HEK293 (cell line): ENCODE measurements at regions not wholly inside any gene's neighbourhood (a gene's known extent, or its start where the extent isn't known, plus 50 kb on each side); places are given as distances from the start of the nearest gene placed in this dataset.
A peak's percentile ranks its signal among the peaks of the same experiment; 100 is the strongest.

ENCODE experiments used
- CTCF ChIA-PET: fragments of 350-600 bp; formaldehyde crosslinking; extraction: SDS; loops from one replicate; lab custom pipeline; 2021; ENCODE audit warnings: antibody characterized with exemption; lab: Yijun Ruan, JAX
- POLR2A ChIA-PET: fragments of 300-600 bp; formaldehyde crosslinking; extraction: SDS; loops from one replicate; lab custom pipeline; 2020; ENCODE audit warnings: antibody characterized with exemption, inconsistent platforms; lab: Yijun Ruan, JAX
- H3K27ac ChIP-seq: fragments of 200-500 bp; sonication (Bioruptor generic); 2 replicates; pipeline ENCODE4 v1.5.1; 2014; ENCODE audit warnings: low read depth, low read length, control low read depth, inconsistent platforms; ENCODE audit errors: extremely low read depth
- H3K36me3 ChIP-seq, 2 experiments: fragments of 200-500 bp in 1 of 2; sonication (Bioruptor generic) in 1 of 2; 1 replicate in 1 of 2; 2 replicates in 1 of 2; pipeline ENCODE4 v1.5.1; 2014 to 2017; ENCODE audit warnings: inconsistent platforms in 2 of 2, low read length in 2 of 2; ENCODE audit not compliant: control insufficient read depth in 2 of 2, insufficient read depth in 1 of 2
- H3K4me1 ChIP-seq: fragments of 200-500 bp; sonication (Bioruptor generic); 2 replicates; pipeline ENCODE4 v1.5.1; 2014; ENCODE audit warnings: mild to moderate bottlenecking, low read length, inconsistent platforms; ENCODE audit not compliant: control insufficient read depth, insufficient read depth
- H3K4me3 ChIP-seq: 2 replicates; pipeline ENCODE4 v1.5.1; 2011; ENCODE audit warnings: low read depth, mild to moderate bottlenecking, control low read depth, low read length, moderate library complexity
- H3K9me3 ChIP-seq: fragments of 200-500 bp; sonication (Bioruptor generic); 2 replicates; pipeline ENCODE4 v1.5.1; 2014; ENCODE audit warnings: low read depth, low read length, inconsistent platforms; ENCODE audit not compliant: control insufficient read depth, insufficient read depth
- GLIS1 ChIP-seq: fragments of 450-650 bp; formaldehyde crosslinking; IDR thresholded peaks from 2 replicates; pipeline ENCODE4 v1.5.1; 2016; ENCODE audit warnings: missing biosample characterization, missing genetic modification characterization
- KLF7 ChIP-seq: fragments of 450-650 bp; formaldehyde crosslinking; IDR thresholded peaks from 2 replicates; pipeline ENCODE4 v1.5.1; 2016; ENCODE audit warnings: missing biosample characterization, missing genetic modification characterization, borderline replicate concordance
- ZBTB1 ChIP-seq: fragments of 450-650 bp; formaldehyde crosslinking; IDR thresholded peaks from 2 replicates; pipeline ENCODE4 v1.5.1; 2016; ENCODE audit warnings: missing biosample characterization, missing genetic modification characterization
- ZBTB17 ChIP-seq: fragments of 450-650 bp; formaldehyde crosslinking; IDR thresholded peaks from 2 replicates; pipeline ENCODE4 v1.5.1; 2016; ENCODE audit warnings: missing biosample characterization, missing genetic modification characterization
- ZFP41 ChIP-seq: fragments of 450-650 bp; formaldehyde crosslinking; IDR thresholded peaks from 2 replicates; pipeline ENCODE4 v1.5.1; 2016; ENCODE audit warnings: missing biosample characterization, missing genetic modification characterization, borderline replicate concordance
- ZNF169 ChIP-seq: fragments of 450-650 bp; formaldehyde crosslinking; IDR thresholded peaks from 2 replicates; pipeline ENCODE4 v1.5.1; 2016; ENCODE audit warnings: missing biosample characterization, missing genetic modification characterization
- ZNF175 ChIP-seq: fragments of 450-650 bp; formaldehyde crosslinking; IDR thresholded peaks from 2 replicates; pipeline ENCODE4 v1.5.1; 2016; ENCODE audit warnings: missing biosample characterization, missing genetic modification characterization
- ZNF211 ChIP-seq: fragments of 450-650 bp; formaldehyde crosslinking; IDR thresholded peaks from 2 replicates; pipeline ENCODE4 v1.5.1; 2016; ENCODE audit warnings: low read depth, missing biosample characterization, missing genetic modification characterization
- ZNF239 ChIP-seq: fragments of 450-650 bp; formaldehyde crosslinking; IDR thresholded peaks from 2 replicates; pipeline ENCODE4 v1.5.1; 2016; ENCODE audit warnings: missing biosample characterization, missing genetic modification characterization
- ZNF37A ChIP-seq: fragments of 450-650 bp; IDR thresholded peaks from 2 replicates; pipeline ENCODE4 v1.5.1; 2018; ENCODE audit warnings: missing biosample characterization, missing genetic modification characterization
- ZNF394 ChIP-seq: fragments of 450-650 bp; formaldehyde crosslinking; IDR thresholded peaks from 2 replicates; pipeline ENCODE4 v1.5.1; 2016; ENCODE audit warnings: missing biosample characterization, missing genetic modification characterization, mild to moderate bottlenecking, moderate library complexity, borderline replicate concordance
- ZNF510 ChIP-seq: fragments of 450-650 bp; formaldehyde crosslinking; IDR thresholded peaks from 2 replicates; pipeline ENCODE4 v1.5.1; 2018; ENCODE audit warnings: mild to moderate bottlenecking, missing genetic modification characterization, missing biosample characterization; ENCODE audit not compliant: insufficient replicate concordance
- ZNF585B ChIP-seq: fragments of 450-650 bp; formaldehyde crosslinking; IDR thresholded peaks from 2 replicates; pipeline ENCODE4 v1.5.1; 2016; ENCODE audit warnings: missing biosample characterization, missing genetic modification characterization
- ZNF660 ChIP-seq: fragments of 450-650 bp; IDR thresholded peaks from 2 replicates; pipeline ENCODE4 v1.5.1; 2018; ENCODE audit warnings: missing biosample characterization, mild to moderate bottlenecking, missing genetic modification characterization
- ZNF792 ChIP-seq: fragments of 450-650 bp; formaldehyde crosslinking; IDR thresholded peaks from 2 replicates; pipeline ENCODE4 v1.5.1; 2016; ENCODE audit warnings: missing biosample characterization, missing genetic modification characterization
- ZNF837 ChIP-seq: fragments of 450-650 bp; formaldehyde crosslinking; IDR thresholded peaks from 2 replicates; pipeline ENCODE4 v1.5.1; 2016; ENCODE audit warnings: missing biosample characterization, missing genetic modification characterization
- ZXDB ChIP-seq: fragments of 450-650 bp; formaldehyde crosslinking; IDR thresholded peaks from 2 replicates; pipeline ENCODE4 v1.5.1; 2016; ENCODE audit warnings: missing biosample characterization, missing genetic modification characterization
- TF ChIP-seq, protein P1 (sequence below): fragments of 450-650 bp; formaldehyde crosslinking; IDR thresholded peaks from 2 replicates; pipeline ENCODE4 v1.5.1; 2016; ENCODE audit warnings: missing biosample characterization, missing genetic modification characterization
- TF ChIP-seq, protein P2 (sequence below): fragments of 450-650 bp; formaldehyde crosslinking; IDR thresholded peaks from 2 replicates; pipeline ENCODE4 v1.5.1; 2016; ENCODE audit warnings: missing biosample characterization, missing genetic modification characterization, low read depth
- TF ChIP-seq, protein P3 (sequence below): sonication (generic); formaldehyde crosslinking; IDR thresholded peaks from 2 replicates; pipeline ENCODE4 v1.8.1; 2022; ENCODE audit warnings: mild to moderate bottlenecking, moderate library complexity, missing genetic modification reagents

DNA sequence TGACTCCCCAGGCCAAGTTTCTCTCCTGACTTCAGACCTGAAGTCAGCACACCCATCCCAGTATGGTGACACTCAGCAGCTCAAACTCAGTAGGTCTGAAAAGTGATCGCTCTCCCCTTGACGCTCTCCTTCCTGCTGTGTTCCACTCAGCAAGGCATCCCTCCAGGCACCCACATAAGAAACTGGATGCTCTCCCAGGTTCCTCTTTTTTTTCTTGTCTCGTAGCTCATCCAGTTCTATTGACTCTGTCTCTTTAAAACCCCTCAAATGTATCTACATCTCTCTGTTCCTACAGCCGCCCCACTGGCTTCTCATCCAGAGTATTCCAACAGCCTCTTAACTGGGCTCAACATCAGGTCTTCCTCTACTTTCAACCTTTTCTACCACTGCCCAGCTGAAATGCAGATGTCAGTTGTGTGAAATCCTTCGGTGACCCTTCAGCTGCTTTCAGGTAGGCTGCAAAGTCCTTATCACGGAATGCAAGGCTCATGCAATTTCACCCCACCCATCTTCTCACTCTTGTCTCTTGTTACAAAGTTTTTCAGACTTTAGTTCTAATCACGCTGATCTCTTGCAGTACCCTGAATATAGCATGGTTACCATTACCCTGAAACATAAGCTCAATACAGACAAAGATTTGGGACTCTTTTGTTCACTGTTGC lies 286.2 kb upstream of the POU3F1 start:
- TF ChIP-seq ZNF211 (tag by site-specific recombination) (no peak), ZBTB17 (tag by site-specific recombination) (peak; percentile 60)
- ChIA-PET CTCF (interaction anchor here (0.8 kb wide), 1 partner anchor 306 kb away, joined by 5 read pairs; no protein-coding TSS in a partner anchor), POLR2A (no interaction called here)
- no peaks in the 10 kb centered on the region for H3K9me3 ChIP-seq
- no peak overlapping the region for H3K4me3 ChIP-seq
- no peak overlapping the region for H3K27ac ChIP-seq
- H3K36me3 ChIP-seq, result no peaks in the 10 kb centered on the region
- H3K4me1 ChIP-seq, result no peaks in the 10 kb centered on the region

DNA sequence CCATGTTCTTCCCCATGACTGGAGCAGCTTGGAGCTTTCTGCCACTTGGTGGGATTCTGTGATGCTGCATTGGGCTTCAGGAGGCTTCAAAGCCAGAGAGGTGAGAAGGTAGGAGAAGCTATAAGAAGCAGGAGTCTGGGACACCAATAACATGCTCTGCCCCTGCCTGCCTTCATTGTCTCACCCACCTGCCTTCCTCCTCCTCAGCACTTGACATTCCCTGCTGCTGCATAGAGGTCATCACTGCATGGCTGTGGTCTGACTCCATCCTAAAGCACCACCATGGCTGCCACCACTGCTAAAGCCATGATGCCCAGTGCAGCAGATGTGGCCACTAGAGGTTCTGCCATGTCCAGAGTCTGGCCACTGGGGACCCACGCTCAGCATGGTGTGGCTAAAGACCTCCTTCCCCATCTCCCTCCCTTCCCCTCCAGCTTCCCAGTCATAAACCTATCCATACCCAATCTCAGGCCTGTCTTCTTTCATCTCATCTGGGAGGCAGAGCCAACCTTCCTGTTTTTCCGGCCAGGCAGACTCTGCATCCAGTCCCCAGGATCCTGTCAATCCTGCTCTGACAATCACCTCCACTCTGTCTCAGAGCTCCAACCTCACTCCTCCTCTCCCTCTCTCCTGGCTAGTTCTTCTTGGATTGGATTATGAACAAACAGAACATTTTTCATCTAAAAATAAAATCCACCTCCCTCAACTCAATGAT lies 285.1 kb upstream of the POU3F1 start:
- POLR2A ChIA-PET, result no interaction called here
- CTCF ChIA-PET, result no interaction called here
- Histone ChIP-seq H3K27ac (no peak overlapping the region), H3K4me1 (no peaks in the 10 kb centered on the region), H3K36me3 (no peaks in the 10 kb centered on the region), H3K4me3 (no peak overlapping the region), H3K9me3 (no peaks in the 10 kb centered on the region)
- TF ChIP-seq ZNF510 (tag by site-specific recombination) (no peak), ZNF169 (tag by site-specific recombination) (no peak), ZXDB (no peak), ZBTB1 (tag by site-specific recombination) (no peak), ZNF837 (tag by site-specific recombination) (no peak), ZNF239 (no peak), ZNF175 (tag by site-specific recombination) (no peak), ZNF792 (no peak), ZFP41 (no peak)
- TF ChIP-seq, protein P1, sequence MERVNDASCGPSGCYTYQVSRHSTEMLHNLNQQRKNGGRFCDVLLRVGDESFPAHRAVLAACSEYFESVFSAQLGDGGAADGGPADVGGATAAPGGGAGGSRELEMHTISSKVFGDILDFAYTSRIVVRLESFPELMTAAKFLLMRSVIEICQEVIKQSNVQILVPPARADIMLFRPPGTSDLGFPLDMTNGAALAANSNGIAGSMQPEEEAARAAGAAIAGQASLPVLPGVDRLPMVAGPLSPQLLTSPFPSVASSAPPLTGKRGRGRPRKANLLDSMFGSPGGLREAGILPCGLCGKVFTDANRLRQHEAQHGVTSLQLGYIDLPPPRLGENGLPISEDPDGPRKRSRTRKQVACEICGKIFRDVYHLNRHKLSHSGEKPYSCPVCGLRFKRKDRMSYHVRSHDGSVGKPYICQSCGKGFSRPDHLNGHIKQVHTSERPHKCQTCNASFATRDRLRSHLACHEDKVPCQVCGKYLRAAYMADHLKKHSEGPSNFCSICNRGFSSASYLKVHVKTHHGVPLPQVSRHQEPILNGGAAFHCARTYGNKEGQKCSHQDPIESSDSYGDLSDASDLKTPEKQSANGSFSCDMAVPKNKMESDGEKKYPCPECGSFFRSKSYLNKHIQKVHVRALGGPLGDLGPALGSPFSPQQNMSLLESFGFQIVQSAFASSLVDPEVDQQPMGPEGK, result no peak
- TF ChIP-seq, protein P2, sequence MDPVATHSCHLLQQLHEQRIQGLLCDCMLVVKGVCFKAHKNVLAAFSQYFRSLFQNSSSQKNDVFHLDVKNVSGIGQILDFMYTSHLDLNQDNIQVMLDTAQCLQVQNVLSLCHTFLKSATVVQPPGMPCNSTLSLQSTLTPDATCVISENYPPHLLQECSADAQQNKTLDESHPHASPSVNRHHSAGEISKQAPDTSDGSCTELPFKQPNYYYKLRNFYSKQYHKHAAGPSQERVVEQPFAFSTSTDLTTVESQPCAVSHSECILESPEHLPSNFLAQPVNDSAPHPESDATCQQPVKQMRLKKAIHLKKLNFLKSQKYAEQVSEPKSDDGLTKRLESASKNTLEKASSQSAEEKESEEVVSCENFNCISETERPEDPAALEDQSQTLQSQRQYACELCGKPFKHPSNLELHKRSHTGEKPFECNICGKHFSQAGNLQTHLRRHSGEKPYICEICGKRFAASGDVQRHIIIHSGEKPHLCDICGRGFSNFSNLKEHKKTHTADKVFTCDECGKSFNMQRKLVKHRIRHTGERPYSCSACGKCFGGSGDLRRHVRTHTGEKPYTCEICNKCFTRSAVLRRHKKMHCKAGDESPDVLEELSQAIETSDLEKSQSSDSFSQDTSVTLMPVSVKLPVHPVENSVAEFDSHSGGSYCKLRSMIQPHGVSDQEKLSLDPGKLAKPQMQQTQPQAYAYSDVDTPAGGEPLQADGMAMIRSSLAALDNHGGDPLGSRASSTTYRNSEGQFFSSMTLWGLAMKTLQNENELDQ, result no peak

DNA sequence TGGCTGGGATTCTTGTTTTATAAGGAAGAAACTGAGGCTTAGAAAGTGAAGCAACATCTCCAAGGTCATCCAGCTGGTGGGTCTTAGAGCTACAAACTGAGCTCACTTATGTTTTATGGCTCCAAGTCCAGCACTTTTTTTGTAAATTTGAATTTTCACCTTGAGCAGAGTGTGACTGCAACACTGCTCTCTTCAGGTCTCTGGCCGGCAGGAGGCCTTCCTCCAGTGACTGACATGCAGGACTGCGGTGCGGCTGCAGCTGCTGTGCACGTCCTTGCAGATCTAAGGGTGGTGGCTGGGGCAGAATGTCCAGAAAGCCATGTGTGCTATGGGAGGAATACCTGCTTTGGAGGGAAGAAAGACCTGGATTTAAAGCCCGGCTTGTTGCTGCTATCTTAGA lies 284.2 kb upstream of the POU3F1 start:
- Histone ChIP-seq H3K4me1 (no peaks in the 10 kb centered on the region), H3K9me3 (no peaks in the 10 kb centered on the region), H3K4me3 (no peak overlapping the region), H3K27ac (no peak overlapping the region), H3K36me3 (no peaks in the 10 kb centered on the region)
- ChIA-PET POLR2A (no interaction called here), CTCF (interaction anchor here (0.6 kb wide), 1 partner anchor 520 kb away, joined by 4 read pairs; no protein-coding TSS in a partner anchor)
- TF ChIP-seq ZNF585B (no peak), KLF7 (tag by site-specific recombination) (no peak), ZNF660 (no peak), GLIS1 (tag by site-specific recombination) (no peak), ZNF37A (tag by site-specific recombination) (no peak), ZNF394 (tag by site-specific recombination) (no peak)
- TF ChIP-seq, protein P3, sequence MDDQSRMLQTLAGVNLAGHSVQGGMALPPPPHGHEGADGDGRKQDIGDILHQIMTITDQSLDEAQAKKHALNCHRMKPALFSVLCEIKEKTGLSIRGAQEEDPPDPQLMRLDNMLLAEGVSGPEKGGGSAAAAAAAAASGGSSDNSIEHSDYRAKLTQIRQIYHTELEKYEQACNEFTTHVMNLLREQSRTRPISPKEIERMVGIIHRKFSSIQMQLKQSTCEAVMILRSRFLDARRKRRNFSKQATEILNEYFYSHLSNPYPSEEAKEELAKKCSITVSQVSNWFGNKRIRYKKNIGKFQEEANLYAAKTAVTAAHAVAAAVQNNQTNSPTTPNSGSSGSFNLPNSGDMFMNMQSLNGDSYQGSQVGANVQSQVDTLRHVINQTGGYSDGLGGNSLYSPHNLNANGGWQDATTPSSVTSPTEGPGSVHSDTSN (CRISPR knock-in tag), result no peak
- TF ChIP-seq, all 188 proteins: peak for 0
